ENCODE measurements at regions not wholly inside any gene's neighbourhood (a gene's known extent, or its start where the extent isn't known, plus 50 kb on each side); places are given as distances from the start of the nearest gene placed in this dataset.

- TF ChIP-seq E2F6 (IDR thresholded peaks at IDR 0.05) (no peak), BCL11A (IDR thresholded peaks at IDR 0.05; ENCODE audit: low read depth in 2 of 2, low read length in 2 of 2) (no peak), SP2 (IDR thresholded peaks at IDR 0.05; ENCODE audit: low read length) (no peak), CEBPB (IDR thresholded peaks at IDR 0.05; ENCODE audit: low read depth, low read length) (no peak), KDM5A (IDR thresholded peaks at IDR 0.05; ENCODE audit: low read length) (no peak)
These were observed 220.8 kb downstream of the SPANXN3 start (continued) for GRCh38 chrX:143296521-143296920.

All from H1 (cell line).